Esophagus (tissue), 2 donors: ENCODE measurements at regions not wholly inside any gene's neighbourhood (a gene's known extent, or its start where the extent isn't known, plus 50 kb on each side); places are given as distances from the start of the nearest gene placed in this dataset.

ENCODE experiments used
- H3K27ac ChIP-seq, 2 donors: one replicate each; pipeline ENCODE4 v1.5.1; 2013; ENCODE audit warnings: low read depth in 2 of 2, mild to moderate bottlenecking in 2 of 2, inconsistent platforms in 1 of 2, low read length in 1 of 2, moderate library complexity in 1 of 2
- H3K27me3 ChIP-seq, 2 donors: one replicate each; pipeline ENCODE4 v1.6.1; 2013; ENCODE audit warnings: low read length in 2 of 2, control low read depth in 1 of 2, mild to moderate bottlenecking in 1 of 2; ENCODE audit not compliant: insufficient read depth in 2 of 2, control insufficient read depth in 1 of 2
- H3K36me3 ChIP-seq, 2 donors: one replicate each; pipeline ENCODE4 v1.6.1; 2013; ENCODE audit warnings: low read length in 1 of 2; ENCODE audit not compliant: control insufficient read depth in 2 of 2, insufficient read depth in 2 of 2
- H3K4me1 ChIP-seq, 2 donors: one replicate each; pipeline ENCODE4 v1.6.1; 2013; ENCODE audit warnings: low read length in 1 of 2; ENCODE audit not compliant: control insufficient read depth in 2 of 2, insufficient read depth in 2 of 2
- H3K4me3 ChIP-seq, 2 donors: one replicate each; pipeline ENCODE4 v1.5.1; 2013; ENCODE audit warnings: low read length in 2 of 2, mild to moderate bottlenecking in 2 of 2, low read depth in 1 of 2, moderate library complexity in 1 of 2
- H3K9me3 ChIP-seq, 2 donors: one replicate each; pipeline ENCODE4 v1.6.1; 2013; ENCODE audit warnings: mild to moderate bottlenecking in 2 of 2, low read depth in 1 of 2, low read length in 1 of 2, moderate library complexity in 1 of 2; ENCODE audit not compliant: control insufficient read depth in 2 of 2, insufficient read depth in 1 of 2
- WGBS, 2 donors: extraction: QIAGEN DNeasy Blood & Tissue Kit; methylation state at CpG; one replicate each; pipeline ENCODE4 v1.1.7; 2013; 5-methylcytosine and 5-hydroxymethylcytosine counted together
- donor health status: healthy with polysubstance abuse.
- donor health status: Bipolar disorder and iron deficiency.

DNA sequence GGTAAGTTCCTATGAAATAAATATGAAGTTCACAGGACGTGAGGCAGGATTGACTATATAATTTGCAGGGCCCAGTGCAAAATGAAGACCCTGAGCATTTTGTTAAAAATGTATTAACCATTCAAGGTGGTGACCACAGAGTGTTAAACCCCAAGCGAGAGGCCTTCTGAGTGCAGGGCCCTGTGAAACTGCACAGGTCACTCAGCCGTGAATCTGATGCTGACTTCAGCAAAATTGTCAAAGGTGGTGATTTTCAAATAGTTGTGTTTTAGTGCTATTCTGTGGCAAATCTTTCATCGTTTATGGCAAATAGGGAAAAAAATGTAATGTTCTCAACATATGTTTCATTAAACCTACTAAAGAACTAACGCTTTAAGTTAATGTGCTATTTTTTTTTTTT is 334.0 kb upstream of the NAV3 start:
- H3K27me3 ChIP-seq, result no peaks in the 10 kb centered on the region

DNA sequence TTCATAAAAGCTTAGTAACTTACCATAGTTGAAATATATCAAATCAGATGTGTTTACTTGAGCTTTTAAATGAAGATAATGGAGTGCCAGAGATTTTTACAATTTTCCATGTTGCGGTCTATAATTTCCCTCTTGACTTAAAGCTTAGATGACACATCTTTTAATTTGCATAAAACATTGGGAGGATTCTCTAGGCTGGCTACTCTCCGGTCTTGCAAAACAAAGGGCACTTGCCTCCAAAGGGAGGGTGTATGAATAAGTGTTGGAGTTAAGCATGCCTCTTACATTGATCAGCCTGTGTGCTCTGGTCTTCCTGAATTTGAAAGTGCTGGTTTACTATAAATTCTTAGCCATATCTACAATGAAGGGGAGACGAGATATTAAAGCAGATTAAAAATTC is 336.4 kb upstream of the NAV3 start:
- Histone ChIP-seq H3K4me3 (no peak overlapping the region), H3K9me3 (no peaks in the 10 kb centered on the region), H3K36me3 (no peaks in the 10 kb centered on the region), H3K4me1 (no peaks in the 10 kb centered on the region), H3K27me3 (no peaks in the 10 kb centered on the region), H3K27ac (no peak overlapping the region)
- 57 to 65% methylated on average over 3 of the region's 3 CpGs for WGBS, 2 donors

More for the DNA sequence above, 334.0 kb upstream of the NAV3 start:
- WGBS, 2 donors, result 82 to 91% methylated on average over 5 of the region's 5 CpGs
- no peak overlapping the region for H3K4me3 ChIP-seq
- H3K36me3 ChIP-seq, result no peaks in the 10 kb centered on the region
- H3K4me1 ChIP-seq, result no peaks in the 10 kb centered on the region
- no peaks in the 10 kb centered on the region for H3K9me3 ChIP-seq
- H3K27ac ChIP-seq, result no peak overlapping the region

DNA sequence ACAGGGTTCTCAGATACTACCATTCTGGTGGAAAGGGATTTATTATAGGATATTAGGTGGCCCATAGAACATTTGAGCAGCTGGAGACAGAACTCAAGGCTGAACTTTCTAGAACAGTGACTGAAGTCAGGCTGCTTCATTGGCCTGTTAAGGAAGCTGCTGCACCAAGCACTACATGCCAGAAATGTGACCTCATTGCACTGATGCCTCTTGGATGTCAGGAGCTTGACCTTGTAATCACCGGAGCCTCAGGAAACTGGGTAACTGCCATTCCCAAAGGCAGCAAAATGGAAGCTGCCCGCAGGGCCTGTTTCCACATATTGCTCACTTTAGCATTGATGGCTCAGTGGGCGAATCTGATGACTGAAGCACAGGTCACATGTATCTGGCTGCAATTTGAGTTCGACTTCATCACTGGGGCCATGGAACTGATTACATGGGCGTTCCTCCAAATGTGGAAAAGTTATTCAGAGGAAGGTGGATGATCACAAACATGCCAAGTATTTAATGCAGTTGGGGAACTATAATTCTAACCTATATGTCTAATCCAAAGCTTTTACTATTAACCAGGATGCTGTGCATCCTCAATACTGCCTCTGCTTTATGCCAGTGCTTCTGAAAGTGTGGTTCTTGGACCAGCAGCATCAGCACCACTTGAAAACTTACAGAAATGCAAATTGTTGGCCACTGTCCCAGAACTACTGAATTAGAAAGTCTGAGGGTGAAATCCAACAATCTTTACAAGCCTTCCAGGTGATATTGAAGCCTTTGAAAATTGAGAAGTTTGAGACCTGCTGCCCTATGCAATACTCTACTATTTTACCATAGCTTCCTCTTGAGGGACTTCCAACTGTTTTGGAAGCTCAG is 337.2 kb upstream of the NAV3 start:
- H3K36me3 ChIP-seq, result no peaks in the 10 kb centered on the region
- 63 to 67% methylated on average over 5 of the region's 5 CpGs for WGBS, 2 donors

DNA sequence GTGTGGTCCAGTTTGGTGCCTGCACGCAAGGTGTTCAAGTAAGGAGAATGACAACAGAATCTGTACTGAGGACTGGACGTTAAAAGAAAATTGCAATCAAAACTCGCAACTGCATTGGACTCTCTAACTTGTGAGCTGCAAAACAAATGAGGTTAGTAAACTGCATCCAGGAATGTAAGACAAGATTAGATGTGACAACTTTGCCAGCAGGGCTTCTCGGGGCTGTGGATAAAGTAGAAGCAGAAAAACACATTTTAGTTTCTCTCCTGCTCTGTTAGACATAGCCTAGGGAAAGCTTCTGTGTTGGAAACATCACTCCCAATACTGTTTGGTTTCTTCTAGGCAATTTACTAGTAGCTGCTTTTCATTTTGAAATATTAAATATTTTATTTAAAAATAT is 338.2 kb upstream of the NAV3 start:
- WGBS, 2 donors, result 79 to 85% methylated on average over 4 of the region's 4 CpGs
- Histone ChIP-seq H3K27me3 (no peaks in the 10 kb centered on the region), H3K4me1 (no peaks in the 10 kb centered on the region), H3K27ac (no peak overlapping the region), H3K36me3 (no peaks in the 10 kb centered on the region), H3K9me3 (no peaks in the 10 kb centered on the region), H3K4me3 (no peak overlapping the region)

More for the DNA sequence above, 337.2 kb upstream of the NAV3 start:
- no peaks in the 10 kb centered on the region for H3K9me3 ChIP-seq
- H3K4me1 ChIP-seq, result no peaks in the 10 kb centered on the region
- H3K27ac ChIP-seq, result no peak overlapping the region
- H3K4me3 ChIP-seq, result no peak overlapping the region
- no peaks in the 10 kb centered on the region for H3K27me3 ChIP-seq

DNA sequence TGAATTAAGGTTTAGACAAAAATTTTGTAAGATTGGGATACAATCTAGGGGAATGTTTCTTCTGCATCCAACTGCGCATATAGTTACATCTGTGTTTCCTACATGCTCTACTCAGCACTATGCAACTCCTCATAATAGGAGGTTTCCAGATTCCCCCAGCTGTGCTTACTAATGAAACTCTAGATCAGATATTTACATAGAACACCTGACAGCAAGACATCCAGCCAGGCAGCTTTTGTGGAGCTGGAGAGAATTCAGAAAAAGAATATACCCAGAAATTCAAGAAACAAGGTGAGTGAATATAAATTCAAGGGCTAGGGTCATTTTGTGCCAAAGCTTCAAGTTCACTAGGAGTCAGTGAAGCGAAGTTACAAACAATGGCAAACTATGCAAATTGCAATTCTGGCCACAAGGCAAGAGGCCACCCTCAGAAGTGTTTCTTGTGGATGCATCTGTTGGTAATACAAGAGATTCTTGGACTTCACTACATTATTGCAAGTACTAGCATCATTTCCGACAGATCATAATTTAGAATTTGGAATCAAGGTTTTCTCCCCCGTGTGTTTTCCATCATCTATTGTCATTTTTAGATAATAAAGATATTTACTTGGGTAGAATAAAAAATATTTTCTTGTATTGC is 341.2 kb upstream of the NAV3 start:
- no peaks in the 10 kb centered on the region for H3K9me3 ChIP-seq
- no peak overlapping the region for H3K27ac ChIP-seq
- H3K36me3 ChIP-seq, result no peaks in the 10 kb centered on the region
- no peak overlapping the region for H3K4me3 ChIP-seq
- 74 to 76% methylated on average over 4 of the region's 4 CpGs for WGBS, 2 donors
- no peaks in the 10 kb centered on the region for H3K27me3 ChIP-seq
- H3K4me1 ChIP-seq, result no peaks in the 10 kb centered on the region

- no peaks in the 10 kb centered on the region for H3K4me1 ChIP-seq
- no peaks in the 10 kb centered on the region for H3K36me3 ChIP-seq
- WGBS, 2 donors, result 62 to 71% methylated on average over 2 of the region's 2 CpGs
- H3K27me3 ChIP-seq, result no peaks in the 10 kb centered on the region
- no peaks in the 10 kb centered on the region for H3K9me3 ChIP-seq
- H3K27ac ChIP-seq, result no peak overlapping the region
- no peak overlapping the region for H3K4me3 ChIP-seq
Observed at GRCh38 chr12:77488041-77488620, 342.6 kb upstream of the NAV3 start.

- H3K27me3 ChIP-seq, result no peaks in the 10 kb centered on the region
- 48 to 49% methylated on average over 1 of the region's 1 CpG for WGBS, 2 donors
Observed at GRCh38 chr12:77486872-77487271, 343.8 kb upstream of the NAV3 start.

GRCh38 chr12:77485961-77486854 is 344.5 kb upstream of the NAV3 start:
- Histone ChIP-seq H3K4me1 (no peaks in the 10 kb centered on the region), H3K4me3 (no peak overlapping the region), H3K27ac (no peak overlapping the region), H3K27me3 (no peaks in the 10 kb centered on the region), H3K9me3 (no peaks in the 10 kb centered on the region), H3K36me3 (no peaks in the 10 kb centered on the region)
- WGBS, 2 donors, result 82 to 85% methylated on average over 3 of the region's 3 CpGs

More at GRCh38 chr12:77486872-77487271, 343.8 kb upstream of the NAV3 start:
- no peaks in the 10 kb centered on the region for H3K4me1 ChIP-seq
- H3K9me3 ChIP-seq, result no peaks in the 10 kb centered on the region
- H3K27ac ChIP-seq, result no peak overlapping the region
- H3K4me3 ChIP-seq, result no peak overlapping the region
- H3K36me3 ChIP-seq, result no peaks in the 10 kb centered on the region

GRCh38 chr12:77481687-77482086 is 349.0 kb upstream of the NAV3 start:
- Histone ChIP-seq H3K9me3 (no peaks in the 10 kb centered on the region), H3K4me1 (no peaks in the 10 kb centered on the region), H3K27ac (no peak overlapping the region), H3K27me3 (no peaks in the 10 kb centered on the region), H3K4me3 (no peak overlapping the region), H3K36me3 (no peaks in the 10 kb centered on the region)
- WGBS, 2 donors, result 78 to 84% methylated on average over 1 of the region's 1 CpG
